GM18867 (cell line): ENCODE measurements at regions not wholly inside any gene's neighbourhood (a gene's known extent, or its start where the extent isn't known, plus 50 kb on each side); places are given as distances from the start of the nearest gene placed in this dataset.
"Not testable (repeated sequence)": the region's sequence is repeated elsewhere in the genome, so short reads cannot be mapped to it uniquely, and the experiment has no call there.

Experiments used
- ATAC-seq: cut with Tn5 transposase; IDR thresholded peaks from one replicate; pipeline ENCODE4 v1.9.1; 2021; ENCODE audit warnings: mild to moderate bottlenecking, moderate library complexity; ENCODE audit not compliant: unreplicated experiment

DNA sequence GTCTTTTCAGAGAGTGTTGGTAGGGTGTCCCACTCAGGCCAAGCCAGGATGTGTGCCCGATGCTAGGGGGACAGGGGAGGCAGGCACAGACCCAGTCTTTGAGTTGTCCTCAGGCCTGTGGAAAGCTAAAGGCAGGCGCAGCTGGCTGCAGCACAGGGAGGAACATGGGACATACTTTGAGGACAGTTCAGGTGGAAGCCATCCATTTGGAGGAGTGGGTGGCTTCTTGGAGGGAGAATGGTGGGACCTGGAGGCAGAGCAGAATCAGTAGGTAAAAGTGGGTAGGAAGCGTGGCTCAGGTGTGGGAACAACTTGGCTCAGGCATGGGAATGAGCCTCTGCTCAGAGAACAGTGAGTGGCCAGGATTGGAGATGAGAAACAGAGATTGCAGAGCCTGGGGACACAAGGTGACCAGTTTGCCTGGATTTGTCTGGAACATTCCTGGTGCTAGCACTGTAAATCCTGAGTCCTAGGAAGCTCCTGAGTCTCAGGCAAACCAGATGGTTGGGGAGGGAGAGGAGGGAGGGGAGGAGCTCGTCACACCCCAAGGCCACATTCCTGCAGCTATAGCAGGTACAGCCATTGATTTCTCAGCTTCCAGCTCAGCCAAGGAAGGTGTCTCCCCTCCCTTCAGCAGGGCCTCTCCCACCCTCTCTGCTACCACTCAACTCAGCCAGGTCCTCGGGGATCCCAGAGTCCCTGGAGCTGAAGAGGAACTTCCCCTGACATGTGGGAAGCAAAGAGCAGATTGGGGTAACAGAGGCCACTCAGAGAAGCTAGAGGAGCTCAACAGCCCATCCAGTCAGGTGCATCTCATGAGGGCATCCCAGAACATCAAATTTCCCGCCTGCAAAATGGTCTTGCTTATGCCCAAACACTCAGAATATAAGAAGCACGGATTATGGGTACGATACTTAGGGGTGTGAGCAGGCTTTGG, 65.2 kb upstream of the TINAGL1 start:
- no peak for ATAC-seq

DNA sequence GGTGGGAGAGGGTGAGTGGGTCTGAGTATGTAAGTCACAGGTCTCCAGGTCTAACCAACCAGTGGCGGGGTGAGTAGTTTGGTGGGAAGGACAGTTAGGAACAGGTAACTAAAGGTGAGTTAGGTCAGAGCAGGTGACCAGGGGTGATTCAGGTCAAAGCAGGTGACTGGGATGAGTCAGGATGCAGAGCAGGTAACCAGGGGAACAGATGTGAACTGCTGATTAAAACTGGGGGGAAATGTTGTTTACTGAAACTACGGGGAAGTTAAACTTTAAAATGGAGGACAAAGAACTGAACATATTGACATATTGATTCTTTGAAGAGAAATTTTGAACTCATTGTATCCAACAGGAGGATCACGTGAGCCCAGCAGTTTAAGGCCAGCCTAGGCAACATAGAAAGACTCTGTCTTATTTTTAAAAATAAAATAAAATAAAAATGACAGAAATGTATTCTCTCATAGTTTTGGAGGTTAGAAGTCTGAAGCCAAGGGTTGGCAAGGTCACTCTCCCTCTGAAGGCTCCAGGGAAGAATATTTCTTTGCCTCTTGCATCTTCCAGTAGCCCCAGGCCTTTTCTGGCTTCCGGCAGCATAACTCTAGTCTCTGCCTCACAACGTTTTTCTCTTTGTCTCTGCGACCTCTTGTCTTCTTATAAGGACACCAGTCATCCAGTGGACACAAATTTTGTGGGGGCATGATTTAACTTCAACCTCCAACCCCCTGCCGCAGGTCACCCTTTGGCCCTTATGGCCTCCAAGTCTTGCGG, 64.3 kb upstream of the TINAGL1 start:
- ATAC-seq = no peak

DNA sequence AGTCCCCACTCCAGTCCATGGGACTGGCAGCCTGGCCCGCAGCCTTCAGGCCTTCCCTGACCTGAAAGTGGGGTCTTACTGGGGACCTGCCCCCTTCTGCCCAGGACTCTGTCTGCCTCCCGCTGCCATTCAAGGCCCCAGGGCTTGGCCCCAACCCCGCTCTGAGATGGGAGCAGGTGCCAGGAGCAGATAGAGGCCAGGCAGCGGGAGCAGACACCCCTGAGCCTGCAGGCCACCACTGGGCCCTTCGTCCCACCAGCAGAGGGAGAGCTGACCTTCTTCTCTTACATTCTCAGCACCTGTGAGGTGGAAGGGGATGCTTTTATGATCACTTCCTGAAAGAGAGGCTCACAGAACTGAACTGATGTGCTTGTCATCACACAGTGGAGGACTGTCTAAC, 62.2 kb upstream of the TINAGL1 start:
- ATAC-seq = no peak

DNA sequence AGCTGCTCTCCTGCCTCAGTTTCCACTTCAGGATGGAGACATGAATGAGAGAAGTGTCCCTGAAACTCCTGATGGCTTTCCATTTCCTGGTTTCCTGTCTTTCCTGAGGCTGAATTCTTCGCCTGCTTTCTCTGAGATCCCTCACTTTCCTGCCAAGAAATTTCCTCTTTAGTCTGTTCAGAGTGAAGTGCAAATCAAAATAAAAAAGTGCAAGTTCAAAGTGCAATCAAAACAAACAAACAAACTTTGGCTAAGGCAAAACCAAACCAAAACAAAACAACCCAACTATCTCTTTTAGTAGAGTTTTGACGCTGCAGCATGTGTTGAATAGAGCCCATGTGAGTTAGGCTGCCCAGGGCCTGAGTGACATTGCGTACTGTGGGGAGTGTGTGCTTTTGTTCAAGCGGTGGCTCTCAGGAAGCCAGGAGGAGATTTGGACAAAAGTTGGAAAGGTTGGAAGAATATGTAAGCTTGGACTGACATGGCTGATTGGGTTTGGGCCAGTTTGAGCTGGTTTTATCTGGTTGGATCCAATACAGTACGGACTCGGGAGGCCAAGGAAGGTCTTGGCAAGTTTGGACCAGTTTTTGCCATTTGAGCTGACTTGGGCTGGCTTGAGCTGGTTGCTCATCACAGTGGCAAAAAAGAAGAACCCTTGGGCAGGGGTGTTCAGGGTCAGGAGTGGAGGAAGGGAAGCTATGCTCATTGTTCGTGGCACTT, 61.1 kb upstream of the TINAGL1 start:
- ATAC-seq = no peak

DNA sequence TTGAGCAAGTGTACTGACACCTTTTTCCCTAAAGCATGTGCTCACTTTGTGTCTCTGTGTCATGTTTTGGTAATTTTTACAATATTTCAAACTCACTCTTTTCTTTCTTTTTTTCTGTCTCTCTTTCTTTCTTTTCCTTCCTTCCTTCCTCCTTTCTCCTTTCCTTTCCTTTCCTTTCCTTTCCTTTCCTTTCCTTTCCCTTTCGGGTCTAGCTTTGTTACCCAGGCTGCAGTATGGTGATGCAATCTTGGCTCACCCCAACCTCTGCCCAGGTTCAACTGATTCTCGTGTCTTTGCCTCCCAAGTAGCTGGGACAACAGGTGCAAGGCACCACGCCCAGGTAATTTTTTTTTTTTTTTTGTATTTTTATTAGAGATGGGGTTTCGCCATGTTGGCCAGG, 60.4 kb upstream of the TINAGL1 start:
- no peak for ATAC-seq

DNA sequence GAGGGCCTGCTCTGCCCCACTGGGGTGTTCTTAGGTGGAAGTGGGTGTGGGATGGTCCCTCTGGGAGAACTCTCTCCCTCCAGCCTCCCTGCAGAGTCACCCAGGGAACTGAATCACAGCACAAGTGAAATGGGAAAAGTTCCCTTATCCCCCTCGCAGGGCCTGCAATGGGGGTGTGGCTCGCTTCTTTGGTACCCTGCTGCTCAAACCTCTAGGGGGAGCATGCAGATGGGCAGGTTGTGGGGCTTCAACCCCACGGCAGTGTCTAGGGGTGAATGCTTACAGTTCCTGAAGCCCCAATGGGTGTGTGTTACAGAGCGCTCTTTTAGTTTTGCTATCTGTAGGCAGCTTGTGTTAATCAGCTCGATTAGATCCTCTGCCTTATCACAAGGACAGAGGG, 59.0 kb upstream of the TINAGL1 start:
- no peak for ATAC-seq

DNA sequence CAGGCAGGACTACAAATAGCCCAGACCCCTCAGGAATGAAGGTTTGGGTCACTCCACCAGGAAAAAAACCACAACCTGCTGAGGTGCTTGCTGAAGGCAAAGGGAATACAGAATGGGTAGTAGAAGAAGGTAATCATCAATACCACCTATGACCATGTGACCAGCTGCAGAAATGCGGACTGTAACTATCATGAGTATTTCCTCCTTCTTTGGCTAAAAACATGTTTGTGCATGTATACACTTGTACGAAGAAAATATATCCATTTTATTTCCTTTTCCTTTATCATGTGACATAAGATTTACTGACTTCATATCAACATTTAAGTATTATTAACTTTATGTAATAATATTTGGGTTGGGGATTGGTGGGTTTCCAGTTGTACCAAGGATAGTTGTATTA, 58.3 kb upstream of the TINAGL1 start:
- ATAC-seq = not testable (repeated sequence)

DNA sequence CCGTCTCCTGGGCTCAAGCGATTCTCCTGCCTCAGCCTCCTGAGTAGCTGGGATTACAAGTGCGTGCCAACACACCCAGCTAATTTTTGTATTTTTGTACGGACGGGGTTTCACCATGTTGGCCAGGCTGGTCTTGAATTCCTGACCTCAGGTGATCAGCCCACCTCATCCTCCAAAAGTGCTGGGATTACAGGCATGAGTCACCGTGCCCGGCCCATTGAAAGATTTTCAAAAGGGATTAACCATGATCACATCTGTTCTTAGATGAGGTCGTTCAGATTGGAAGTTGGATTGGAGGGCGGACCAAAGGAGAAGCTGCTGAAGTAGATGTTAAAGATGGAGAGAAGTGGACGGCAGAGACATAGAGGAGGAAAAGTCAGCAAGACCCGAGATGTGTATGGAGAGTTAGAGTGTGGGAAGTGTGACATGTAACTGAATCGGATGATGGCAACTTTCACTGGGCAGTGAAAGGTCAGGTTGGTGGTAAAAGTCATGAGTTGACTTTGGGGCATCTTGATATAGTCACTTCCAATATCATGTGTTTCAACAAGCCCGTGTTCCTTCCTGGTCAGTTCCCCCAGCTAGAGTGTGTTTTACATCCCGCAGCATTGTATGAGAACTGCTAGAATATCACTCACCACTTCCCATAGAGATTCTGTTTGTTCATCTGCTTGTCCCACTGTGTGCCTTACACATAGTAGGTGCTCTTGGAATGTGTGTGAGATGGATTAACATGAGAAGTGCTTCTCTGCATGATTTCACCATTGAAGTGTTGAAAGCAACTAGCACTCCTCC, 54.4 kb upstream of the TINAGL1 start:
- ATAC-seq = no peak

DNA sequence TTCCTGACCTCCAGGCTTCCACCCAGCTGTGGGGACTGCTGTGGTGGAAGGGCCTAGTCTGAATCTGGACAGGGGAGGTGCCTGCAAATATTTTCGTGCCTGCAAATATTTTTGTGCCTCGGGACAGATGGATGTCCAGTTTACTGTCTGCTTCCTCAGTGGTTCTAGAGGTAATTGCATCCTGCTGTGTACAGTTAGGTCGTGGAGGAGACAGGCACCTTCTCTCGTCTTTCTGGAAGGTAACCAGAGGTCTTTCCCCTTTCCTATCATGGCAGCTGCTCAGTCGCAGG, 53.8 kb upstream of the TINAGL1 start:
- ATAC-seq = no peak

DNA sequence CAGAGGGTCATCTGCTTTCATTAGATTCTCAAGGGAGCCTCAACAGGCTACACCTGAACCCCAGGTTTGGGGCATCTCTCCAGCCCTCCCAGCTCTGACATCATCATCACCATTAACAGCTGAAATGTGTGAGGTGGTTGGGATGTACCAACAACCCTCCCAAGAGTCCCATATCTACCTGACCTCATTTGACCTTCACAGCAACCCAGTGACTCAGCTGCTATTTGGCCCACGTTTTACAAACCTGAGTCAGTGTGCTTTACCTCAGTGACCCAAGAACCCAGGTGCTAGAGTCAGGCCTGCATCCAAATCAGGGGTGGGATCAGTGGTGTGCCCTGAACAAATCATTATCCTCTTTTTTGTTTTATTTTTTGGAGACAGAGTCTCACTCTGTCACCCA, 53.3 kb upstream of the TINAGL1 start:
- ATAC-seq = no peak

DNA sequence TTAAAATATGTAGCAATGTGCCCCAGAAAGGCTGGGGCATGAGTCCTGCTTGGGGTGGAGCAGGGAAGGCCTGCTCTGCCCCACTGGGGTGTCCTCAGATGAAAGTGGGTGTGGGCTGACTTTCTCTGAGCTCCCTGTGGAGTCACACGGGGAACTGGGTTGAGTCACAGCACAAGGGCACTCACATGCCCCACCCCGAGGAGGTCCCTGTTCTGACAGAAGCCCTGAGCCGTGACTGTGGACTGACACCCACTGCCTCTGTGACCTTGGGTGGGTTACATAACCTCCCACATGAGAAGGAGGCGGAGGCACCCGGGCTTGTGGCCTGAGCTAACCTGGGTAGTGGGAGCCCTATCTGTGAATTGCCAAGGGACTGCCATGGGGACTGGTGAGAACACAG, 52.5 kb upstream of the TINAGL1 start:
- ATAC-seq = no peak

DNA sequence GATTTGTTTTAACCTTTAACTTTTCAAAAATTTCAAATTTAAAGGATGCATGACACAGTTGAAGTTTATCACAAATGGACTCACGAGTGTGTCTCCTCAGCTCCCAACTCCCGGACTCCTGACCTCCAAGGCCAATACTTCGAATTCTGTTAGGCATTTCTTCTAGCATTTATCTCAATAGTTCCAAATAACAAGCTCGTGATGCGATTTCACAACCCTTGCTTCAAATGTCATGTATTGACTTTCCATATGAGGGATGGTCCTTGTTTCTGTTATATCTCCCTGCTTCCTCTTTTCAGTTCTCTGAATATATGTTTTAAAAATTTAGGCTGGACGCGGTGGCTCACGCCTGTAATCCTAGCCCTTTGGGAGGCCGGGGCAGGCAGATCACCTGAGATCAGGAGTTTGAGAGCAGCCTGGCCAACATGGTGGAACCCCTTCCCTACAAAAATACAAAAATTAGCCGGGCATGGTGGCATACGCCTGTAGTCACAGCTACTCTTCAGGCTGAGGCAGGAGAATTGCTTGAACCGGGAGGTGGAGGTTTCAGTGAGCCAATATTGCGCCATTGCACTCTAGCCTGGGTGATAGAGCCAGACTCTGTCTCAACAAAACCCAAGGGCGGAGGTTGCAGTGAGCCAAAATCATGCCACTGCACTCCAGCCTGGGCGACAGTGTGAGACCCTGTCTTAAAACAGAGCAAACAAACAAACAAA, 52.0 kb upstream of the TINAGL1 start:
- ATAC-seq = no peak
